SK-N-SH (cell line): ENCODE measurements at regions not wholly inside any gene's neighbourhood (a gene's known extent, or its start where the extent isn't known, plus 50 kb on each side); places are given as distances from the start of the nearest gene placed in this dataset.
A peak's percentile ranks its signal among the peaks of the same experiment; 100 is the strongest.

Source experiments
- CTCF ChIA-PET: fragments of 300-600, 350-600 bp; formaldehyde crosslinking; extraction: SDS; loops from one replicate; lab custom pipeline; 2021; lab: Yijun Ruan, JAX
- POLR2A ChIA-PET: fragments of 350-600 bp; sonication (Branson Sonifier 250); formaldehyde crosslinking; extraction: SDS; loops from one replicate; lab custom pipeline; 2020; ENCODE audit warnings: antibody characterized with exemption, inconsistent platforms; lab: Yijun Ruan, JAX
- DNase-seq: peaks from one replicate; pipeline ENCODE4 v3.0.0; 2012
- H2AFZ ChIP-seq: fragments of 200-600 bp; sonication (generic); 2 replicates; pipeline ENCODE4 v1.8.1; 2016; ENCODE audit warnings: antibody characterized with exemption, mild to moderate bottlenecking, low read depth
- H3F3A ChIP-seq: fragments of 200-600 bp; sonication (generic); replicated peaks from 2 replicates; pipeline ENCODE3; 2016; ENCODE audit warnings: antibody characterized with exemption, mild to moderate bottlenecking; ENCODE audit not compliant: insufficient read depth
- H3K27ac ChIP-seq, 2 experiments: fragments of 200-500 bp in 1 of 2; fragments of 200-600 bp in 1 of 2; sonication (Bioruptor generic) in 1 of 2; sonication (generic), shearing (Covaris generic) in 1 of 2; 2 replicates each; pipeline versions ENCODE4 v1.5.1 to v1.6.1; 2014 to 2016; ENCODE audit warnings: low read depth in 2 of 2, inconsistent platforms in 1 of 2, low read length in 1 of 2, mild to moderate bottlenecking in 1 of 2, mixed read lengths in 1 of 2
- H3K27me3 ChIP-seq: fragments of 200-600 bp; sonication (generic), shearing (Covaris generic); 2 replicates; pipeline ENCODE4 v1.6.1; 2016; ENCODE audit warnings: mixed run types; ENCODE audit not compliant: insufficient read depth
- H3K36me3 ChIP-seq, 2 experiments: fragments of 200-500 bp in 1 of 2; fragments of 200-600 bp in 1 of 2; sonication (Bioruptor generic) in 1 of 2; sonication (generic) in 1 of 2; replicated peaks in 1 of 2; 2 replicates each; pipeline versions ENCODE3 to v1.5.1; 2014 to 2016; ENCODE audit warnings: low read length in 1 of 2, mild to moderate bottlenecking in 1 of 2; ENCODE audit not compliant: insufficient read depth in 2 of 2, control insufficient read depth in 1 of 2
- H3K4me1 ChIP-seq, 2 experiments: fragments of 200-500 bp in 1 of 2; fragments of 200-600 bp in 1 of 2; sonication (Bioruptor generic) in 1 of 2; sonication (generic), shearing (Covaris generic) in 1 of 2; 2 replicates each; pipeline versions ENCODE4 v1.5.1 to v1.6.1; 2014 to 2016; ENCODE audit warnings: low read depth in 1 of 2, low read length in 1 of 2, mixed run types in 1 of 2; ENCODE audit not compliant: insufficient read depth in 2 of 2, control insufficient read depth in 1 of 2
- H3K4me2 ChIP-seq: fragments of 200-600 bp; sonication (generic), shearing (Covaris generic); 2 replicates; pipeline ENCODE4 v1.6.1; 2017; ENCODE audit warnings: mixed run types
- H3K4me3 ChIP-seq, 2 experiments: fragments of 200-500 bp in 1 of 2; fragments of 200-600 bp in 1 of 2; sonication (Bioruptor generic) in 1 of 2; sonication (generic), shearing (Covaris generic) in 1 of 2; 2 replicates each; pipeline versions ENCODE4 v1.5.1 to v1.8.1; 2014 to 2016; ENCODE audit warnings: low read depth in 2 of 2, inconsistent platforms in 1 of 2, low read length in 1 of 2, mild to moderate bottlenecking in 1 of 2, mixed read lengths in 1 of 2, moderate library complexity in 1 of 2
- H3K79me2 ChIP-seq: fragments of 200-600 bp; sonication (generic); 2 replicates; pipeline ENCODE4 v1.8.1; 2017; ENCODE audit warnings: mild to moderate bottlenecking; ENCODE audit not compliant: insufficient read depth
- H3K9ac ChIP-seq: fragments of 200-600 bp; sonication (generic); 2 replicates; pipeline ENCODE4 v1.6.1; 2017; ENCODE audit warnings: mixed run types
- H3K9me2 ChIP-seq: fragments of 200-600 bp; sonication (generic); 2 replicates; pipeline ENCODE4 v1.6.1; 2017; ENCODE audit warnings: mixed run types
- H3K9me3 ChIP-seq: fragments of 200-600 bp; sonication (generic); 2 replicates; pipeline ENCODE4 v1.6.1; 2017; ENCODE audit warnings: mixed run types, mild to moderate bottlenecking, moderate library complexity
- H4K20me1 ChIP-seq: fragments of 200-600 bp; sonication (generic); 2 replicates; pipeline ENCODE4 v1.6.1; 2017; ENCODE audit warnings: mild to moderate bottlenecking, mixed run types; ENCODE audit not compliant: insufficient read depth
- CHD2 ChIP-seq: fragments of 150-350 bp; IDR thresholded peaks from 2 replicates; pipeline ENCODE4 v1.6.1; 2018; ENCODE audit warnings: low read length; ENCODE audit not compliant: partially characterized antibody
- EZH2phosphoT487 ChIP-seq: fragments of 200-600 bp; sonication (generic); IDR thresholded peaks from 2 replicates; pipeline ENCODE4 v1.6.1; 2017; ENCODE audit warnings: low read depth, mixed run types, mild to moderate bottlenecking, antibody characterized with exemption, moderate library complexity, borderline replicate concordance
- GATA2 ChIP-seq: sonication (generic); formaldehyde crosslinking; IDR thresholded peaks from 2 replicates; pipeline ENCODE4 v1.5.0; 2020; ENCODE audit warnings: mild to moderate bottlenecking, missing genetic modification reagents
- NFIC ChIP-seq: IDR thresholded peaks from 2 replicates; pipeline ENCODE4 v1.4.0; 2012; ENCODE audit warnings: borderline replicate concordance
- POLR2AphosphoS5 ChIP-seq: IDR thresholded peaks from 2 replicates; pipeline ENCODE4 v1.6.1; 2012; ENCODE audit warnings: low read depth, low read length
- RAD21 ChIP-seq: IDR thresholded peaks from 2 replicates; pipeline ENCODE4 v1.6.1; 2012; ENCODE audit warnings: mild to moderate bottlenecking, low read length
- RFX5 ChIP-seq: IDR thresholded peaks from 2 replicates; pipeline ENCODE4 v1.6.1; 2012; ENCODE audit warnings: mild to moderate bottlenecking, improper control_type of control experiment, low read length
- TAF1 ChIP-seq: IDR thresholded peaks from 2 replicates; pipeline ENCODE4 v1.6.1; 2012; ENCODE audit warnings: low read depth, mild to moderate bottlenecking, low read length, moderate library complexity, borderline replicate concordance
- TEAD4 ChIP-seq: IDR thresholded peaks from 2 replicates; pipeline ENCODE4 v1.4.0; 2012; ENCODE audit warnings: mild to moderate bottlenecking, borderline replicate concordance; ENCODE audit not compliant: insufficient read depth
- WGBS: methylation state at CpG from one replicate; pipeline ENCODE4 v1.1.6; 2017; ENCODE audit warnings: low lambda C conversion rate; 5-methylcytosine and 5-hydroxymethylcytosine counted together
- TF ChIP-seq, protein P1 (sequence below): IDR thresholded peaks from 2 replicates; pipeline ENCODE4 v1.6.1; 2012; ENCODE audit warnings: mild to moderate bottlenecking, low read depth, low read length, moderate library complexity
- TF ChIP-seq, protein P2 (sequence below): IDR thresholded peaks from 2 replicates; pipeline ENCODE4 v1.4.0; 2012; ENCODE audit warnings: low read depth, borderline replicate concordance
- TF ChIP-seq, protein P3 (sequence below): fragments of 150-350 bp; IDR thresholded peaks from 2 replicates; pipeline ENCODE4 v1.6.1; 2017; ENCODE audit warnings: antibody characterized with exemption, low read length, low read depth, borderline replicate concordance

DNA sequence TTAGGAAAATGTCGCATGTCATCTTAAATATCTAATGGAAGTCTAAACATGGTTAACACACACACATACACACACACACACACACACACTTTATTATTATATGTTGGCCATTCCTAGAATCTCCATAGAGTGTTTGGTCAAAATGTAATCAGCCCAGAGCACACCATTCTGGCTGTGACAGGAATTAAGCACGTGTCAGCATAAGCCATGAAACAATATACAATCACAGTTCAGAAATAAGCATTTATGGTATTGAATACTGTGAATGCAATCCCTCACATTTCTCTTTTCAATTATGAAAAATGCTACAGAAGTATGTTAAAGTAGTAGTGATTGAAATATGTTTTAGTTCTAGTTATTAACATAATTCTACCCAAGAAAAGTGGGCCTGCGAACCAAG, 611.6 kb downstream of the PRELID2 start (continued):
- TF ChIP-seq, protein P1, sequence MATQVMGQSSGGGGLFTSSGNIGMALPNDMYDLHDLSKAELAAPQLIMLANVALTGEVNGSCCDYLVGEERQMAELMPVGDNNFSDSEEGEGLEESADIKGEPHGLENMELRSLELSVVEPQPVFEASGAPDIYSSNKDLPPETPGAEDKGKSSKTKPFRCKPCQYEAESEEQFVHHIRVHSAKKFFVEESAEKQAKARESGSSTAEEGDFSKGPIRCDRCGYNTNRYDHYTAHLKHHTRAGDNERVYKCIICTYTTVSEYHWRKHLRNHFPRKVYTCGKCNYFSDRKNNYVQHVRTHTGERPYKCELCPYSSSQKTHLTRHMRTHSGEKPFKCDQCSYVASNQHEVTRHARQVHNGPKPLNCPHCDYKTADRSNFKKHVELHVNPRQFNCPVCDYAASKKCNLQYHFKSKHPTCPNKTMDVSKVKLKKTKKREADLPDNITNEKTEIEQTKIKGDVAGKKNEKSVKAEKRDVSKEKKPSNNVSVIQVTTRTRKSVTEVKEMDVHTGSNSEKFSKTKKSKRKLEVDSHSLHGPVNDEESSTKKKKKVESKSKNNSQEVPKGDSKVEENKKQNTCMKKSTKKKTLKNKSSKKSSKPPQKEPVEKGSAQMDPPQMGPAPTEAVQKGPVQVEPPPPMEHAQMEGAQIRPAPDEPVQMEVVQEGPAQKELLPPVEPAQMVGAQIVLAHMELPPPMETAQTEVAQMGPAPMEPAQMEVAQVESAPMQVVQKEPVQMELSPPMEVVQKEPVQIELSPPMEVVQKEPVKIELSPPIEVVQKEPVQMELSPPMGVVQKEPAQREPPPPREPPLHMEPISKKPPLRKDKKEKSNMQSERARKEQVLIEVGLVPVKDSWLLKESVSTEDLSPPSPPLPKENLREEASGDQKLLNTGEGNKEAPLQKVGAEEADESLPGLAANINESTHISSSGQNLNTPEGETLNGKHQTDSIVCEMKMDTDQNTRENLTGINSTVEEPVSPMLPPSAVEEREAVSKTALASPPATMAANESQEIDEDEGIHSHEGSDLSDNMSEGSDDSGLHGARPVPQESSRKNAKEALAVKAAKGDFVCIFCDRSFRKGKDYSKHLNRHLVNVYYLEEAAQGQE = no peak
- no peak for TF ChIP-seq POLR2AphosphoS5
- TF ChIP-seq, all 33 proteins: peak for 0

DNA sequence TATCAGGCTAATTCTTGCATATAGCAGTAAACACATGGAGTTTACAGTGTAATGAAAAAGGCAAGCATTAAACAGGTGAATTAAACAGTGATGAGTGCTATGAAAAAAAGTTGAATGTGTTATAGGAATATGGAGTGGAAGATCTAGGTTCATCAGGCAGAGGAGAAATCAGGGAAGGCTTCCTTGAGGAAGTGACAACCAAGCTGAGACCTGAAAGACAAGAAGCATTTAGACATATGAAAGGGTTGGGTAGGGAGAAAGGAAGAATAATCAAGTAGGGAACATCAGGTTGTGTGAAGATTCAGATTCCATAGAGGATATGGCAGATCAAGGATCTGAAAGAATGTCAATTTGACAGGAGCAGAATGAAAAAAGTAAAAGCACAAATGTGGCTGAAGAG, 612.5 kb downstream of the PRELID2 start:
- Histone ChIP-seq H2AFZ (no peak overlapping the region), H3F3A (no peaks in the 10 kb centered on the region), H3K4me3 (no peak overlapping the region), H3K9ac (no peak overlapping the region), H3K36me3 (no peaks in the 10 kb centered on the region), H3K27ac (no peak overlapping the region), H3K4me2 (no peak overlapping the region), H3K9me2 (no peaks in the 10 kb centered on the region), H3K9me3 (no peaks in the 10 kb centered on the region), H3K27me3 (no peaks in the 10 kb centered on the region), H3K79me2 (no peaks in the 10 kb centered on the region), H4K20me1 (no peaks in the 10 kb centered on the region), H3K4me1 (peaks cover 0 to 3% of the 10 kb centered on the region in 2 experiments; a peak in 2 of 4 replicates)
- TF ChIP-seq CHD2 (no peak), TAF1 (no peak), EZH2phosphoT487 (no peak), RAD21 (no peak), NFIC (no peak), TEAD4 (no peak)
- TF ChIP-seq, protein P2, sequence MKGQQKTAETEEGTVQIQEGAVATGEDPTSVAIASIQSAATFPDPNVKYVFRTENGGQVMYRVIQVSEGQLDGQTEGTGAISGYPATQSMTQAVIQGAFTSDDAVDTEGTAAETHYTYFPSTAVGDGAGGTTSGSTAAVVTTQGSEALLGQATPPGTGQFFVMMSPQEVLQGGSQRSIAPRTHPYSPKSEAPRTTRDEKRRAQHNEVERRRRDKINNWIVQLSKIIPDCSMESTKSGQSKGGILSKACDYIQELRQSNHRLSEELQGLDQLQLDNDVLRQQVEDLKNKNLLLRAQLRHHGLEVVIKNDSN = no peak
- POLR2A ChIA-PET = no interaction called here
- CTCF ChIA-PET = no interaction called here
- DNase-seq = no peak

DNA sequence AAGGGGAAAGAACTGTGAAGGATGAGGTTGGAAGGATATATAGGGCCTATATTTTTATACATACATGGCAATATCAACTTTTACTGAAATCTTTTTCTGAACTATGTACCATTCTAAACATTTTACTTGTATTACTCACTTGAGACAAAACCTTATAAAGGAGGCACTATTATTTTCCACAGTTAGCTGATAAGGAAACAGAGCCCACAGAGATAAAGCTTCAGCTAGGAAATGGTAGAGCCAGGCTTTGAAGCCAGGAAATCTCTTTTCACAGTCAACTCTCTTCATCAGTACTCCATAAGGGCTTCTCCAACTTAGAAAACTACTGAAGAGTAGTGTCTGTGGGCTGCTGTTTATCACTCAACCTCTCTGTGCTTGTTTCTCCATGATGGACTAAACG, 613.7 kb downstream of the PRELID2 start:
- Histone ChIP-seq H3K36me3 (no peaks in the 10 kb centered on the region), H3K27ac (no peak overlapping the region), H4K20me1 (no peaks in the 10 kb centered on the region), H3K4me3 (no peak overlapping the region), H3K4me2 (no peak overlapping the region), H3K9me2 (no peaks in the 10 kb centered on the region), H3K9ac (no peak overlapping the region), H3F3A (no peaks in the 10 kb centered on the region)
- POLR2A ChIA-PET = interaction anchor here (0.6 kb wide), 1 partner anchor 986 kb away, joined by 3 read pairs; no protein-coding TSS in a partner anchor
- no peak for DNase-seq
- CTCF ChIA-PET = no interaction called here
- TF ChIP-seq GATA2 (CRISPR knock-in tag) (0 out of 2 replicates have a peak, but pooled peaks have one; percentile 22), RFX5 (no peak)
- TF ChIP-seq, protein P3, sequence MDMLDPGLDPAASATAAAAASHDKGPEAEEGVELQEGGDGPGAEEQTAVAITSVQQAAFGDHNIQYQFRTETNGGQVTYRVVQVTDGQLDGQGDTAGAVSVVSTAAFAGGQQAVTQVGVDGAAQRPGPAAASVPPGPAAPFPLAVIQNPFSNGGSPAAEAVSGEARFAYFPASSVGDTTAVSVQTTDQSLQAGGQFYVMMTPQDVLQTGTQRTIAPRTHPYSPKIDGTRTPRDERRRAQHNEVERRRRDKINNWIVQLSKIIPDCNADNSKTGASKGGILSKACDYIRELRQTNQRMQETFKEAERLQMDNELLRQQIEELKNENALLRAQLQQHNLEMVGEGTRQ = no peak
- TF ChIP-seq, all 33 proteins: peak for 1
- Histone ChIP-seq H3K4me1 (peaks cover 0 to 3% of the 10 kb centered on the region in 2 experiments; a peak in 2 of 4 replicates), H3K79me2 (no peaks in the 10 kb centered on the region), H3K9me3 (no peaks in the 10 kb centered on the region), H3K27me3 (no peaks in the 10 kb centered on the region), H2AFZ (no peak overlapping the region)
- WGBS = 84% methylated on average over 1 of the region's 1 CpG
